Lung (tissue), 11 donors: ENCODE measurements at regions not wholly inside any gene's neighbourhood (a gene's known extent, or its start where the extent isn't known, plus 50 kb on each side); places are given as distances from the start of the nearest gene placed in this dataset.

ENCODE experiments used
- ATAC-seq: fragments of 200-7000 bp; cut with Tn5 transposase; one replicate; pipeline ENCODE4 v1.9.1; 2020; ENCODE audit warnings: moderate number of reproducible peaks; ENCODE audit not compliant: insufficient read depth, low FRiP score
- DNase-seq, 3 donors: peaks; one replicate each; pipeline ENCODE4 v3.0.0-alpha.2; 2013 to 2017
- H3K27ac ChIP-seq, 2 donors: one replicate each; pipeline ENCODE4 v1.5.1; 2013; ENCODE audit warnings: mild to moderate bottlenecking in 2 of 2, moderate library complexity in 2 of 2, control low read depth in 1 of 2, inconsistent platforms in 1 of 2, low read depth in 1 of 2, low read length in 1 of 2
- H3K27me3 ChIP-seq, 3 donors: one replicate each; pipeline ENCODE4 v1.5.1; 2013; ENCODE audit warnings: low read length in 2 of 3; ENCODE audit not compliant: control insufficient read depth in 3 of 3, insufficient read depth in 3 of 3
- H3K36me3 ChIP-seq, 4 donors: one replicate each; pipeline ENCODE4 v1.5.1; 2013; ENCODE audit warnings: low read length in 4 of 4, mild to moderate bottlenecking in 1 of 4, moderate library complexity in 1 of 4; ENCODE audit not compliant: control insufficient read depth in 4 of 4, insufficient read depth in 4 of 4
- H3K4me1 ChIP-seq, 5 donors: one replicate each; pipeline ENCODE4 v1.5.1; 2013; ENCODE audit warnings: low read length in 5 of 5, mild to moderate bottlenecking in 2 of 5, moderate library complexity in 1 of 5; ENCODE audit not compliant: control insufficient read depth in 5 of 5, insufficient read depth in 5 of 5
- H3K4me3 ChIP-seq: one replicate; pipeline ENCODE4 v1.5.1; 2013; ENCODE audit warnings: mild to moderate bottlenecking, control low read depth, moderate library complexity
- H3K9ac ChIP-seq, 2 donors: one replicate each; pipeline ENCODE4 v1.5.1; 2013; ENCODE audit warnings: low read length in 2 of 2, control low read depth in 1 of 2; ENCODE audit not compliant: insufficient read depth in 1 of 2
- H3K9me3 ChIP-seq, 4 donors: one replicate each; pipeline ENCODE4 v1.5.1; 2013; ENCODE audit warnings: low read length in 3 of 4, mild to moderate bottlenecking in 1 of 4, moderate library complexity in 1 of 4; ENCODE audit not compliant: control insufficient read depth in 4 of 4, insufficient read depth in 3 of 4
- WGBS, 2 donors: extraction: QIAGEN DNeasy Blood & Tissue Kit; methylation state at CpG; one replicate each; pipeline ENCODE4 v1.1.7; 2013; 5-methylcytosine and 5-hydroxymethylcytosine counted together
- TF ChIP-seq, protein P1 (sequence below): IDR thresholded peaks from 2 replicates; pipeline ENCODE4 v1.5.1; 2012; ENCODE audit warnings: mild to moderate bottlenecking; ENCODE audit errors: control extremely low read depth, extremely low read depth
- donor health status: control.
- donor health status: control.
- donor health status: Bipolar disorder and iron deficiency.
- donor health status: healthy.
- donor health status: DM: yes; HTN: yes; CAD: no.

DNA sequence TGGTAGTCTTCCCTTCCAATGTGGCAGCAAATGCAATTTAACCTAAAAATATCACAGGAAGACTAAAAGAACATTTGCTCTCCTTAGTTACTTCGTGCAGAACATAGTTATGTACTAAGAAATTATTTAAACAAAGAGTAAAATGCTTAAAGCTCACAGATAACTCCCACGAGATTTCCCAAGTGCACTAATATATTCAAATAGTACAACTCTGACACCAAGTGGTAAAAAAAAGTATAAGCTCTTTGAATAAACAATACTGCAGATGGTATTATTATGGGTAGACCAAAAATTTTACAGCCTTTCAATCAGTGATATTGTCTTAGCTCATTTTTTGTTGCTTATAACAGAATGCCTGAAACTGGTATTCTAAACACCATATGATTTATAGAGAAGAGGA lies 52.8 kb upstream of the FILIP1 start:
- no peaks in the 10 kb centered on the region for H3K27me3 ChIP-seq
- TF ChIP-seq, protein P1, sequence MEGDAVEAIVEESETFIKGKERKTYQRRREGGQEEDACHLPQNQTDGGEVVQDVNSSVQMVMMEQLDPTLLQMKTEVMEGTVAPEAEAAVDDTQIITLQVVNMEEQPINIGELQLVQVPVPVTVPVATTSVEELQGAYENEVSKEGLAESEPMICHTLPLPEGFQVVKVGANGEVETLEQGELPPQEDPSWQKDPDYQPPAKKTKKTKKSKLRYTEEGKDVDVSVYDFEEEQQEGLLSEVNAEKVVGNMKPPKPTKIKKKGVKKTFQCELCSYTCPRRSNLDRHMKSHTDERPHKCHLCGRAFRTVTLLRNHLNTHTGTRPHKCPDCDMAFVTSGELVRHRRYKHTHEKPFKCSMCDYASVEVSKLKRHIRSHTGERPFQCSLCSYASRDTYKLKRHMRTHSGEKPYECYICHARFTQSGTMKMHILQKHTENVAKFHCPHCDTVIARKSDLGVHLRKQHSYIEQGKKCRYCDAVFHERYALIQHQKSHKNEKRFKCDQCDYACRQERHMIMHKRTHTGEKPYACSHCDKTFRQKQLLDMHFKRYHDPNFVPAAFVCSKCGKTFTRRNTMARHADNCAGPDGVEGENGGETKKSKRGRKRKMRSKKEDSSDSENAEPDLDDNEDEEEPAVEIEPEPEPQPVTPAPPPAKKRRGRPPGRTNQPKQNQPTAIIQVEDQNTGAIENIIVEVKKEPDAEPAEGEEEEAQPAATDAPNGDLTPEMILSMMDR = no peak
- ATAC-seq (peak; percentile 34), DNase-seq (peak in 2 of 3 donors; percentile 64 to 68)
- no peaks in the 10 kb centered on the region for H3K9me3 ChIP-seq
- H3K9ac ChIP-seq = no peak overlapping the region
- peaks cover 0 to 4% (median 0%) of the 10 kb centered on the region in 5 donors for H3K4me1 ChIP-seq
- no peaks in the 10 kb centered on the region for H3K36me3 ChIP-seq
- WGBS, 2 donors = 33 to 46% methylated on average over 2 of the region's 2 CpGs
- no peak overlapping the region for H3K27ac ChIP-seq
- H3K4me3 ChIP-seq = no peak overlapping the region

DNA sequence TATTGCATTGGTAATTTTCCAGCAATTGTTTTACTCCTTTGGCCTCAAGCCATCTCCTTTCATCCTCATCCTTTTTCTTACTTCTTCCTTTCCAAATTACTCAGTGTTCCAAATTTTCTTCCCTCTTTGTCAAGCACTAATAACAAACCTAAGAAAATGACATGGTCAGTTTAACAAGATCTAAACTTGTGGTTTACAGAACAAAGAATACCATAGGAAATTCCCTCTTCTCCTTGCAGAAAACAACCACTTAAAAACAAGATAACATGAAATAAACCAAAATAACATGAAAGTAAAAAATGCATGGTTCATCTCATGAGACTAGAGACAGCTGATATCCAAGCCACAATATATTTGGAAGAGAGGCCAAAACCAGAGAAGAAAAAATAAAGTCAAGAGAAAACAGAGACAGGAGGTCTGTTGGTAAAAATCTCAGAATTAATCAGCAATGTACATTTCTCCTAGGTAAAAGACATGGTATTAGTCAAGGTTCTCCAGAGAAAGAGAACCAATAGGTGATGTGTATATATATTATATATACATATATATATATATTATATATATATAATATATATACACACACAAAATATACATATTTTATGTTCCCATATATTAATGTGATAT lies 51.0 kb upstream of the SENP6 start:
- Histone ChIP-seq H3K4me3 (no peak overlapping the region), H3K27me3 (no peaks in the 10 kb centered on the region), H3K9ac (no peak overlapping the region), H3K36me3 (no peaks in the 10 kb centered on the region), H3K27ac (no peak overlapping the region), H3K4me1 (peaks cover 0 to 4% (median 0%) of the 10 kb centered on the region in 5 donors), H3K9me3 (no peaks in the 10 kb centered on the region)
- DNase-seq (no peak), ATAC-seq (no peak)
- TF ChIP-seq, protein P1 = no peak

DNA sequence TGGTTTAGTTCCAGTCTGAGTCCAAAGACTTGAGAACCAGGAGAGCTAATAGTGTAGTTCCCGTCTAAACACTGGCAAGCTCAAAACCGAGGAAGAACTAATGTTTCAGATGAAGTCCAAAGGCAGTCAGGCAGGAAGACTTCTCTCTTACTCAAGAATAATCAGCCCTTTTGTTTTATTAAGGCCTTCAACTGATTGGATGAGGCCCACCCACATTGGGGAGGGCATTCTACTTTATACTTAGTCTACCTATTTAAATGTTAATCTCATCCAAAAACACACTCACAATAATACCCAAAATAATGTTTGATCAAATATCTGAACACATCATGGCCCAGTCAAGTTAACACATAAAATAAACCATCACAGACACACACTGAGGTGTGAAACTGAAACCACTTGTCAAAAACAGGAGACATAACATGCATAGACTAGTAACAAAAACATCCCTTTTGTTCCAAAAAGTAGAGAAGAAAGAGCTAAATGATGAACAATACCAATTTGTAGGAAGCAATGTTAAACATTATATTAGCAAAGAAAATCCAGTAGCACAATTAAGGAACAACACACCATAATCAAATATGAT lies 50.2 kb upstream of the SENP6 start:
- H3K27ac ChIP-seq = no peak overlapping the region
- TF ChIP-seq, protein P1 = no peak
- 88 to 95% methylated on average over 2 of the region's 2 CpGs for WGBS, 2 donors
- no peak for DNase-seq
- H3K9me3 ChIP-seq = no peaks in the 10 kb centered on the region
- H3K9ac ChIP-seq = no peak overlapping the region
- H3K4me1 ChIP-seq = no peaks in the 10 kb centered on the region
- H3K36me3 ChIP-seq = no peaks in the 10 kb centered on the region
- H3K4me3 ChIP-seq = no peak overlapping the region
- ATAC-seq = no peak
- H3K27me3 ChIP-seq = no peaks in the 10 kb centered on the region
